Stomach (tissue), 4 donors: ENCODE measurements at regions not wholly inside any gene's neighbourhood (a gene's known extent, or its start where the extent isn't known, plus 50 kb on each side); places are given as distances from the start of the nearest gene placed in this dataset.

ENCODE experiments used
- EP300 ChIP-seq: sonication (generic); formaldehyde crosslinking; IDR thresholded peaks from one replicate; pipeline ENCODE4 v1.6.1; 2017; ENCODE audit warnings: antibody characterized with exemption
- POLR2A ChIP-seq, 4 donors: fragments of 450-650 bp; IDR thresholded peaks; one replicate each; pipeline ENCODE4 v1.6.1; 2016; ENCODE audit warnings: antibody characterized with exemption in 4 of 4, control low read depth in 2 of 4, mild to moderate bottlenecking in 1 of 4, moderate library complexity in 1 of 4
- POLR2AphosphoS5 ChIP-seq, 3 donors: sonication (generic); formaldehyde crosslinking; IDR thresholded peaks; one replicate each; pipeline ENCODE4 v1.6.1; 2016; ENCODE audit warnings: antibody characterized with exemption in 3 of 3
- TF ChIP-seq, protein P1 (sequence below), 7 experiments: fragments of 450-650 bp in 4 of 7; fragments of 200-600 bp in 3 of 7; sonication (generic) in 3 of 7; IDR thresholded peaks; one replicate each; pipeline ENCODE4 v1.5.1; 2016 to 2019; ENCODE audit warnings: antibody characterized with exemption in 7 of 7, control low read depth in 2 of 7, mild to moderate bottlenecking in 1 of 7

- TF ChIP-seq POLR2A (IDR thresholded peaks at IDR 0.05), result no peak
- no peak for TF ChIP-seq POLR2AphosphoS5 (IDR thresholded peaks at IDR 0.05)
- TF ChIP-seq EP300, result no peak
- TF ChIP-seq, protein P1, sequence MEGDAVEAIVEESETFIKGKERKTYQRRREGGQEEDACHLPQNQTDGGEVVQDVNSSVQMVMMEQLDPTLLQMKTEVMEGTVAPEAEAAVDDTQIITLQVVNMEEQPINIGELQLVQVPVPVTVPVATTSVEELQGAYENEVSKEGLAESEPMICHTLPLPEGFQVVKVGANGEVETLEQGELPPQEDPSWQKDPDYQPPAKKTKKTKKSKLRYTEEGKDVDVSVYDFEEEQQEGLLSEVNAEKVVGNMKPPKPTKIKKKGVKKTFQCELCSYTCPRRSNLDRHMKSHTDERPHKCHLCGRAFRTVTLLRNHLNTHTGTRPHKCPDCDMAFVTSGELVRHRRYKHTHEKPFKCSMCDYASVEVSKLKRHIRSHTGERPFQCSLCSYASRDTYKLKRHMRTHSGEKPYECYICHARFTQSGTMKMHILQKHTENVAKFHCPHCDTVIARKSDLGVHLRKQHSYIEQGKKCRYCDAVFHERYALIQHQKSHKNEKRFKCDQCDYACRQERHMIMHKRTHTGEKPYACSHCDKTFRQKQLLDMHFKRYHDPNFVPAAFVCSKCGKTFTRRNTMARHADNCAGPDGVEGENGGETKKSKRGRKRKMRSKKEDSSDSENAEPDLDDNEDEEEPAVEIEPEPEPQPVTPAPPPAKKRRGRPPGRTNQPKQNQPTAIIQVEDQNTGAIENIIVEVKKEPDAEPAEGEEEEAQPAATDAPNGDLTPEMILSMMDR (IDR thresholded peaks at IDR 0.05), result peak in 5 of 7 experiments; percentile 25 to 69 (median 57)
Observed at GRCh38 chr20:24160563-24161281, 172.1 kb upstream of the GGTLC1 start.
